ENCODE measurements at regions not wholly inside any gene's neighbourhood (a gene's known extent, or its start where the extent isn't known, plus 50 kb on each side); places are given as distances from the start of the nearest gene placed in this dataset.

DNA sequence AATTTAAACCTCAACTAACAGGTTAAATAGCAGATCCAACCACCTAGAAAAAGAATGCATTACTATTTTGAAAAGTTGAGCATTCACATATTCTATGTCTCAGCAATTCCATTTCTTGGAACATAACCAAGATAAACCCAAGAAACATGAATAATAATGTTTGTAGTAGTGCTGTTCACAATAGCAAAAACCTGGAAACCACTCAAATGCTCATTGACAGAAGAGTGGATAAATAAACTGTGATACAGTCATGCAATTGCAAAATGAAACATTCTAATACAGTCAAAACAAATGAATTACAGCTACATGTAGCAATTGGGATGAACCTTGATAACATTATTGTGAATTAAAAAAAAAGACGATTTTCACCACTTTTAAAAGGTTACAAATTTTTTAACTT lies 162.8 kb upstream of the TMEM45B start:
- peak; percentile 87 for DNase-seq (ENCODE audit: low read depth)
- H3K4me3 ChIP-seq (ENCODE audit: control insufficient read depth, low read depth, low read length), result no peak overlapping the region
- TF ChIP-seq CTCF (conservative IDR thresholded peaks at IDR 0.05; ENCODE audit: control insufficient read depth, insufficient read depth, low read depth, low read length), result no peak

GRCh38 chr11:129655247-129655832 lies 160.3 kb upstream of the TMEM45B start:
- TF ChIP-seq CTCF (conservative IDR thresholded peaks at IDR 0.05; ENCODE audit: control insufficient read depth, insufficient read depth, low read depth, low read length), result no peak
- DNase-seq (ENCODE audit: low read depth), result no peak
- H3K4me3 ChIP-seq (ENCODE audit: control insufficient read depth, low read depth, low read length), result no peak overlapping the region

- no peak for TF ChIP-seq CTCF (conservative IDR thresholded peaks at IDR 0.05; ENCODE audit: control insufficient read depth, insufficient read depth, low read depth, low read length)
- H3K4me3 ChIP-seq (ENCODE audit: control insufficient read depth, low read depth, low read length), result no peak overlapping the region
- no peak for DNase-seq (ENCODE audit: low read depth)
Observed at GRCh38 chr11:129657866-129658525, 157.7 kb upstream of the TMEM45B start.

DNA sequence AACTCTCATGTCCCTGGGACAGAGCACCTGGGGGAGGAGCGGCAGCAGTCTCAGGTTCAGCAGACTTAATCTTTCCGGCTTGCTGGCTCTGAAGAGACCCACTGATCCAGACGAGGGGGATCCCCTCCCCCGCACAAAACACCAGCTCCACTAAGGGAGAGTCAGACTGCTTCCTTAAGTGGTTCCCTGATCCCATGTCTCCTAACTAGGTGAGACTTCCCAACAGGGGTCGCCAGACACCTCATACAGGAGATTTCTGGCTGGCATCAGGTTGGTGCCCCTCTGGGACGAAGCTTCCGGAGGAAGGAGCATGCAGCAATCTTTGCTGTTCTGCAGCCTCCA lies 157.2 kb upstream of the TMEM45B start:
- TF ChIP-seq CTCF (conservative IDR thresholded peaks at IDR 0.05; ENCODE audit: control insufficient read depth, insufficient read depth, low read depth, low read length), result no peak
- no peak for DNase-seq (ENCODE audit: low read depth)
- no peak overlapping the region for H3K4me3 ChIP-seq (ENCODE audit: control insufficient read depth, low read depth, low read length)

DNA sequence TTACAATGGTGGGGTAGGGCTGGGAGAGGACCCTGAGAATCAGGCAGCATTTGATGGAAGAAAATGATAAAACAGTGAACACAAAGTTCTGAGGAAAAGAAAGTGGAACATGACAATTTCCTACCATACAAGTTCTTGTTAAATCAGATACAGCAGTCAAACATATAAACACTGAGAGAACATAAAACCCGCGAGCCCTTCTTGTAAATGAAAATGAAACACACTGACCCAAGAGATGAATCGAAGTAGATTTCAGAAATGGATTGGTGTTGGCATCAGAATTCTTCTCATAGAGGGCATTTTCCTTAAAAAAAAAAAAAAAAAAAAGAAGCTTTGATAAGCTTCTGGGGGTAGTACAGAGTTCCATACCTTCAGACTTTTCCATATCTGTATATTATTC lies 134.7 kb upstream of the TMEM45B start:
- TF ChIP-seq CTCF (conservative IDR thresholded peaks at IDR 0.05; ENCODE audit: control insufficient read depth, insufficient read depth, low read depth, low read length), result no peak
- DNase-seq (ENCODE audit: low read depth), result no peak
- H3K4me3 ChIP-seq (ENCODE audit: control insufficient read depth, low read depth, low read length), result no peak overlapping the region

DNA sequence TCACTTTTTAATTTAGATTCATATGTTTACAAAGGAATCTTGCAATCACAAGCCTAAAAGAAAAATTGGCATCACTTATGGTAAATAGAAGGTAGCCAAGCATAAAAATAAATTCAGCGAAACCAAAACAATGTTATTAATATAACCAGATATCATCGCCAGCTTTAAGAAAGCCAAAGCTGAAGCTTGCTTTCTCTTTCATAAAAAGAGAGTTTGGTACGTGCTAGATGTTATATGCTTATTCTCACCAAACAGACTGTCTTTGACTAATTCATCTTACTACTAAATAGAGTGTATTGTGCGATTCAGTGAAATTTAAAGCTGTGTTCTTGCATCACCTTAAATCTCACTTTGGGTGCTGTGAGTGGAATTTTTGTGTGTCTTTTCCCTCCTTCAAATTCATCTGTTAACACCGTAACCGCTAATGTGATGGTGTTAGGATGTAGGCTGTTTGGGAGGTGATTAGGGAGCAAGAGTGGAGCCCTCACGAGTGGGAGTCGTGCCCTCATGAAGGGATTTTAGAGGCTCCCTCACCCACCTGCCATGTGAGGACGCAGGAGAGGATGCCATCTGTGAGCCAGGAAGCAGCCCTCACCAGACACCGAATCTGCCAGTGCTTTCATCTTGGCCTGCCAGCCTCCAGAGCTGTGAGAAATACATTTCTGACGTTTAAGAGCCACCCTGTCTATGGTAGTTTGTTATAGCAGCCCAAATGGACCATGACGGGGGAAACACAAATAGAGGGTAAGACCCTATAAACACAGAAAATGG lies 134.1 kb upstream of the TMEM45B start:
- H3K4me3 ChIP-seq (ENCODE audit: control insufficient read depth, low read depth, low read length), result no peak overlapping the region
- no peak for DNase-seq (ENCODE audit: low read depth)
- TF ChIP-seq CTCF (conservative IDR thresholded peaks at IDR 0.05; ENCODE audit: control insufficient read depth, insufficient read depth, low read depth, low read length), result no peak
